ENCODE measurements at regions not wholly inside any gene's neighbourhood (a gene's known extent, or its start where the extent isn't known, plus 50 kb on each side); places are given as distances from the start of the nearest gene placed in this dataset.

- ChIA-PET POLR2A (no interaction called here), CTCF (no interaction called here)
- H3K27ac ChIP-seq, result no peak overlapping the region
- ATAC-seq, result no peak
- no peak overlapping the region for H3K4me3 ChIP-seq
- DNase-seq (ENCODE audit: low read depth in 1 of 2, low spot score in 1 of 2), result no peak
- H3K9me3 ChIP-seq, result no peaks in the 10 kb centered on the region
- no peak overlapping the region for H3K4me2 ChIP-seq
- H3K4me1 ChIP-seq, result no peaks in the 10 kb centered on the region
- WGBS (ENCODE audit: missing lambda C conversion rate), result 17% methylated on average over 1 of the region's 1 CpG
- TF ChIP-seq REST (IDR thresholded peaks at IDR 0.05) (no peak), USF2 (IDR thresholded peaks at IDR 0.05) (no peak), HOXB13 (CRISPR knock-in tag; IDR thresholded peaks at IDR 0.05; ENCODE audit: low read depth) (no peak), PBX3 (IDR thresholded peaks at IDR 0.05) (no peak), TFCP2L1 (CRISPR knock-in tag; IDR thresholded peaks at IDR 0.05) (no peak), E2F6 (IDR thresholded peaks at IDR 0.05; ENCODE audit: borderline replicate concordance, low read depth) (no peak), HDAC2 (IDR thresholded peaks at IDR 0.05) (no peak), JUN (IDR thresholded peaks at IDR 0.05) (no peak), GATA3 (IDR thresholded peaks at IDR 0.05; ENCODE audit: borderline replicate concordance) (no peak), POLR2AphosphoS2 (conservative IDR thresholded peaks at IDR 0.05; ENCODE audit: low read length) (no peak), MYC (IDR thresholded peaks at IDR 0.05; ENCODE audit: borderline replicate concordance, low read length) (no peak), CBX8 (IDR thresholded peaks at IDR 0.05) (no peak), ZFP36 (IDR thresholded peaks at IDR 0.05; ENCODE audit: borderline replicate concordance, partially characterized antibody) (no peak), NFE2L2 (conservative IDR thresholded peaks at IDR 0.05; ENCODE audit: low read length) (no peak), MAX (IDR thresholded peaks at IDR 0.05) (no peak), CBX2 (IDR thresholded peaks at IDR 0.05; ENCODE audit: borderline replicate concordance, low read depth) (no peak), ESRRA (IDR thresholded peaks at IDR 0.05; ENCODE audit: borderline replicate concordance, low read length) (no peak)
- FAIRE-seq, result no peak
Observed at GRCh38 chr3:166661621-166662020, 718.5 kb downstream of the ZBBX start.

GRCh38 chr3:166660962-166661361, 719.1 kb downstream of the ZBBX start:
- H3K27ac ChIP-seq, result no peak overlapping the region
- DNase-seq (ENCODE audit: low read depth in 1 of 2, low spot score in 1 of 2) (no peak), FAIRE-seq (no peak), ATAC-seq (no peak)
- no peaks in the 10 kb centered on the region for H3K4me1 ChIP-seq
- H3K9me3 ChIP-seq, result no peaks in the 10 kb centered on the region
- ChIA-PET POLR2A (no interaction called here), CTCF (no interaction called here)
- no peak overlapping the region for H3K4me2 ChIP-seq
- TF ChIP-seq RCOR1 (IDR thresholded peaks at IDR 0.05; ENCODE audit: low read depth, low read length) (no peak), USF2 (IDR thresholded peaks at IDR 0.05) (no peak), CBX2 (IDR thresholded peaks at IDR 0.05; ENCODE audit: borderline replicate concordance, low read depth) (no peak), CEBPB (IDR thresholded peaks at IDR 0.05) (no peak), JUNB (IDR thresholded peaks at IDR 0.05) (no peak), FOSB (CRISPR knock-in tag; IDR thresholded peaks at IDR 0.05) (no peak), ESRRA (IDR thresholded peaks at IDR 0.05; ENCODE audit: borderline replicate concordance, low read length) (no peak), JUN (IDR thresholded peaks at IDR 0.05) (no peak), FOXS1 (CRISPR knock-in tag; IDR thresholded peaks at IDR 0.05) (no peak)
- no peak overlapping the region for H3K4me3 ChIP-seq
